Fibroblast of lung (primary cell): ENCODE measurements at regions not wholly inside any gene's neighbourhood (a gene's known extent, or its start where the extent isn't known, plus 50 kb on each side); places are given as distances from the start of the nearest gene placed in this dataset.

Source experiments
- CTCF ChIP-seq, 2 donors: IDR thresholded peaks in 1 of 2; conservative IDR thresholded peaks in 1 of 2; 1 replicate in 1 of 2; 2 replicates in 1 of 2; pipeline ENCODE4 v1.5.1; 2011 to 2012; ENCODE audit warnings: low read length in 2 of 2, control low read depth in 1 of 2, inconsistent platforms in 1 of 2, low read depth in 1 of 2, mild to moderate bottlenecking in 1 of 2
- EZH2 ChIP-seq: IDR thresholded peaks from 2 replicates; pipeline ENCODE4 v1.5.1; 2012; ENCODE audit warnings: low read length, control low read depth, mild to moderate bottlenecking; ENCODE audit errors: missing control alignments

DNA sequence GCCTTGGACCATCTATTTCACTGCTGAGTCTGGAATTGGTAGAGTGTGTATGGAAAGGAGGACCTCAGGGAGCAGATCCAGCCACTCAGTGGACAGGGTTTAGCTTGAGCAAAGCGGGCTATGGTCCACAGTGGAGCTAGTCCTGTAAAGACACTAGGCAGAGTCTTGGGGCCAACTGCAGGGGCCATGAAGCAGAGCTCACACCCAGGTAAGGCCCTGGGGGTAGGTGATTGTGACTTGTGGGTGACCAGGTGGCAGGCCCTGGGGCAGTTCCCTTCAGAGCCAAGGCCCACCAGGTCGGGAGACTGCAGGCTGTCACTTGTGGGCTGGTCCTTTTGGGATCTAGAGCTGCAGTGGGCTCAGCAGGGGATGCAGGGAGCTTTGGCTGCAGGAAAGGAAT lies 80.8 kb upstream of the EPHB3 start:
- no peak for TF ChIP-seq CTCF (conservative IDR thresholded peaks at IDR 0.05 in 1 of 2, IDR thresholded peaks at IDR 0.05 in 1 of 2; ENCODE audit: low read depth in 1 of 2, low read length in 2 of 2)
- no peak for TF ChIP-seq EZH2
